Endothelial cell of umbilical vein (primary cell): ENCODE measurements at regions not wholly inside any gene's neighbourhood (a gene's known extent, or its start where the extent isn't known, plus 50 kb on each side); places are given as distances from the start of the nearest gene placed in this dataset.

Source experiments
- BruUV-seq: library from RNA; stranded (reverse); fragments of 400-500 nt; replicated peaks from 2 replicates; lab custom pipeline; 2021; lab: Mats Ljungman, UMichigan
- CTCF ChIA-PET: fragments of 300-600, 350-600 bp; sonication (Branson Sonifier 250); formaldehyde crosslinking; loops from one replicate; lab custom pipeline; 2021; ENCODE audit warnings: antibody characterized with exemption, inconsistent platforms; lab: Charles Lee
- POLR2A ChIA-PET: fragments of 300-600, 350-600 bp; sonication (Branson Sonifier 250); formaldehyde crosslinking; loops from one replicate; lab custom pipeline; 2021; ENCODE audit warnings: antibody characterized with exemption, inconsistent platforms; lab: Charles Lee
- DNase-seq: peaks from one replicate; pipeline ENCODE4 v3.0.0-alpha.2; 2011; ENCODE audit warnings: low read depth, low spot score
- FAIRE-seq: peaks from 2 replicates; lab custom pipeline; 2011; peaks lifted over from hg19 to GRCh38; lab: Jason Lieb, UNC
- H2AFZ ChIP-seq: 2 replicates; pipeline ENCODE4 v1.6.0; 2012; ENCODE audit warnings: low read depth, low read length, control low read depth, inconsistent platforms
- H3K27ac ChIP-seq: 2 replicates; pipeline ENCODE4 v1.5.1; 2011; ENCODE audit warnings: low read depth, mild to moderate bottlenecking, control low read depth, low read length, moderate library complexity; ENCODE audit not compliant: insufficient read depth
- H3K27me3 ChIP-seq, 2 experiments: 2 replicates each; pipeline versions ENCODE4 v1.6.0 to v1.6.1; 2011; ENCODE audit warnings: low read length in 2 of 2, mixed read lengths in 1 of 2; ENCODE audit not compliant: control insufficient read depth in 2 of 2, insufficient read depth in 2 of 2
- H3K36me3 ChIP-seq, 2 experiments: 2 replicates in 1 of 2; 3 replicates in 1 of 2; pipeline ENCODE4 v1.5.1; 2011; ENCODE audit warnings: low read length in 2 of 2, mild to moderate bottlenecking in 1 of 2, moderate library complexity in 1 of 2; ENCODE audit not compliant: control insufficient read depth in 2 of 2, insufficient read depth in 2 of 2; ENCODE audit errors: extremely low read depth in 1 of 2
- H3K4me1 ChIP-seq: 3 replicates; pipeline ENCODE4 v1.5.1; 2011; ENCODE audit warnings: mild to moderate bottlenecking, low read length; ENCODE audit not compliant: control insufficient read depth, insufficient read depth; ENCODE audit errors: extremely low read depth
- H3K4me2 ChIP-seq: 2 replicates; pipeline ENCODE4 v1.6.1; 2011; ENCODE audit warnings: low read length, control low read depth, mixed read lengths; ENCODE audit not compliant: insufficient read depth
- H3K4me3 ChIP-seq, 3 experiments: fragments of 200-600 bp in 1 of 3; sonication (generic), shearing (Covaris generic) in 1 of 3; replicated peaks in 1 of 3; 2 replicates each; pipeline ENCODE4 v1.5.1; 2011 to 2016; ENCODE audit warnings: control low read depth in 3 of 3, low read length in 3 of 3, mild to moderate bottlenecking in 2 of 3, inconsistent platforms in 1 of 3, low read depth in 1 of 3, moderate library complexity in 1 of 3; ENCODE audit not compliant: insufficient read depth in 1 of 3
- H3K79me2 ChIP-seq: 2 replicates; pipeline ENCODE4 v1.6.0; 2012; ENCODE audit warnings: low read length, inconsistent platforms; ENCODE audit not compliant: control insufficient read depth, insufficient read depth
- H3K9ac ChIP-seq: replicated peaks from 2 replicates; pipeline ENCODE3; 2011; ENCODE audit warnings: low read length, control low read depth; ENCODE audit not compliant: insufficient read depth; ENCODE audit errors: extremely low read depth
- H3K9me1 ChIP-seq: replicated peaks from 3 replicates; pipeline ENCODE4 v1.6.0; 2011; ENCODE audit warnings: mild to moderate bottlenecking, low read length; ENCODE audit not compliant: control insufficient read depth, insufficient read depth; ENCODE audit errors: extremely low read depth
- H3K9me3 ChIP-seq: replicated peaks from 2 replicates; pipeline ENCODE4 v1.5.1; 2012; ENCODE audit warnings: low read length, inconsistent platforms; ENCODE audit not compliant: control insufficient read depth, insufficient read depth
- H4K20me1 ChIP-seq: replicated peaks from 2 replicates; pipeline ENCODE3; 2011; ENCODE audit warnings: mild to moderate bottlenecking, low read length; ENCODE audit not compliant: control insufficient read depth, insufficient read depth; ENCODE audit errors: extremely low read depth
- CTCF ChIP-seq, 2 donors: IDR thresholded peaks; 1 replicate in 1 of 2; 2 replicates in 1 of 2; pipeline ENCODE4 v1.5.1; 2011; ENCODE audit warnings: low read length in 2 of 2, mild to moderate bottlenecking in 2 of 2, moderate library complexity in 2 of 2, control low read depth in 1 of 2, inconsistent platforms in 1 of 2, low read depth in 1 of 2; ENCODE audit not compliant: insufficient read depth in 1 of 2; ENCODE audit errors: extremely low read depth in 1 of 2
- EZH2 ChIP-seq: IDR thresholded peaks from 2 replicates; pipeline ENCODE4 v1.6.1; 2012; ENCODE audit warnings: borderline replicate concordance, low read depth, mild to moderate bottlenecking, moderate library complexity, low read length, inconsistent platforms; ENCODE audit not compliant: severe bottlenecking
- JUN ChIP-seq: IDR thresholded peaks from 2 replicates; pipeline ENCODE4 v1.6.1; 2011; ENCODE audit warnings: borderline replicate concordance, low read depth; ENCODE audit not compliant: insufficient read length, insufficient read depth
- MAX ChIP-seq: IDR thresholded peaks from 2 replicates; pipeline ENCODE4 v1.6.1; 2011; ENCODE audit not compliant: insufficient read depth, insufficient read length
- POLR2AphosphoS5 ChIP-seq: IDR thresholded peaks from 2 replicates; pipeline ENCODE4 v1.6.1; 2012; ENCODE audit warnings: low read depth, mild to moderate bottlenecking, control low read depth, low read length, moderate library complexity; ENCODE audit not compliant: insufficient read depth
- dilution Hi-C: fragments of 300-500 bp; cut with MboI; formaldehyde crosslinking; loops from one replicate; pipeline ENCODE4 v1.15.0; 2019; ENCODE audit warnings: low sequenced_read_pairs; ENCODE audit not compliant: extremely low pct_ligation_motif_present
- intact Hi-C: fragments of 100-400 bp; cut with micrococcal nuclease; formaldehyde crosslinking; loops from one replicate; pipeline ENCODE4 v1.10.0; 2022

GRCh38 chr6:137782166-137783039 is 84.7 kb upstream of the TNFAIP3 start:
- Histone ChIP-seq H3K9me3 (no peaks in the 10 kb centered on the region), H3K36me3 (no peaks in the 10 kb centered on the region), H3K9ac (no peak overlapping the region), H4K20me1 (no peaks in the 10 kb centered on the region), H3K27me3 (no peaks in the 10 kb centered on the region), H2AFZ (no peak overlapping the region), H3K4me2 (no peak overlapping the region), H3K9me1 (no peaks in the 10 kb centered on the region), H3K4me1 (peaks cover 2% of the 10 kb centered on the region), H3K27ac (no peak overlapping the region), H3K79me2 (no peaks in the 10 kb centered on the region), H3K4me3 (no peak overlapping the region)
- DNase-seq: no peak
- intact Hi-C loops (no loop called here), dilution Hi-C loops (no loop called here)
- BruUV-seq: no TSS peak
- POLR2A ChIA-PET: no interaction called here
- CTCF ChIA-PET: interaction anchor here (1.3 to 3.2 kb wide), 3 partner anchors 10 to 74 kb away, joined by 3 to 9 read pairs (median 3); no protein-coding TSS in a partner anchor
- no peak for TF ChIP-seq POLR2AphosphoS5
- TF ChIP-seq MAX: no peak
- TF ChIP-seq JUN: no peak
- no peak for TF ChIP-seq CTCF (IDR thresholded peaks at IDR 0.05; ENCODE audit: extremely low read depth in 1 of 2, insufficient read depth in 1 of 2, low read depth in 1 of 2, low read length in 2 of 2)
- TF ChIP-seq EZH2: no peak
- FAIRE-seq: no peak
